GM20000 (cell line): ENCODE measurements at regions not wholly inside any gene's neighbourhood (a gene's known extent, or its start where the extent isn't known, plus 50 kb on each side); places are given as distances from the start of the nearest gene placed in this dataset.

Source experiments
- DNase-seq: peaks from one replicate; pipeline ENCODE4 v3.0.0; 2012; ENCODE audit warnings: low spot score
- TF ChIP-seq, protein P1 (sequence below): IDR thresholded peaks from 2 replicates; pipeline ENCODE4 v1.5.1; 2012; ENCODE audit warnings: mild to moderate bottlenecking, control low read depth; ENCODE audit errors: extremely low read depth, missing control alignments

DNA sequence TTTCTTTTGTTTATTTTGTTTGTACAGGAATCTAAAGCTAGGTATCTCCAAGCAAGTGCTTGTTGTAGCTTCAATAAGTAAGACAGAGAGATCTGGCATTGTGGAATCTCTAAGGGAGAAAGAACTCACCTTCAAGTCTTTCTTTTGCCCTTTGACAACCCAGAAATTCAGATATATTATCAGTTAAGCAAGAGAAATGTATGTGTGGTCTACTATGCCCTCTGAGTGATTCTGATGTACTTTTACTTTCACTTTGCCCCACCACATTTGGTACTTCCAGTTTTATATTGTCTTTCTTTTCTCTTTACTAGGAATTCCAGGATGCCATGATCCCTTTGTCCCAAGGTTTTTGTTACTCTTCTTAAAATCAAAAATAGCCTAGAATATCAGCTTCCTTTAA, 259.6 kb upstream of the PIK3C3 start:
- TF ChIP-seq, protein P1, sequence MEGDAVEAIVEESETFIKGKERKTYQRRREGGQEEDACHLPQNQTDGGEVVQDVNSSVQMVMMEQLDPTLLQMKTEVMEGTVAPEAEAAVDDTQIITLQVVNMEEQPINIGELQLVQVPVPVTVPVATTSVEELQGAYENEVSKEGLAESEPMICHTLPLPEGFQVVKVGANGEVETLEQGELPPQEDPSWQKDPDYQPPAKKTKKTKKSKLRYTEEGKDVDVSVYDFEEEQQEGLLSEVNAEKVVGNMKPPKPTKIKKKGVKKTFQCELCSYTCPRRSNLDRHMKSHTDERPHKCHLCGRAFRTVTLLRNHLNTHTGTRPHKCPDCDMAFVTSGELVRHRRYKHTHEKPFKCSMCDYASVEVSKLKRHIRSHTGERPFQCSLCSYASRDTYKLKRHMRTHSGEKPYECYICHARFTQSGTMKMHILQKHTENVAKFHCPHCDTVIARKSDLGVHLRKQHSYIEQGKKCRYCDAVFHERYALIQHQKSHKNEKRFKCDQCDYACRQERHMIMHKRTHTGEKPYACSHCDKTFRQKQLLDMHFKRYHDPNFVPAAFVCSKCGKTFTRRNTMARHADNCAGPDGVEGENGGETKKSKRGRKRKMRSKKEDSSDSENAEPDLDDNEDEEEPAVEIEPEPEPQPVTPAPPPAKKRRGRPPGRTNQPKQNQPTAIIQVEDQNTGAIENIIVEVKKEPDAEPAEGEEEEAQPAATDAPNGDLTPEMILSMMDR: no peak
- DNase-seq: no peak

DNA sequence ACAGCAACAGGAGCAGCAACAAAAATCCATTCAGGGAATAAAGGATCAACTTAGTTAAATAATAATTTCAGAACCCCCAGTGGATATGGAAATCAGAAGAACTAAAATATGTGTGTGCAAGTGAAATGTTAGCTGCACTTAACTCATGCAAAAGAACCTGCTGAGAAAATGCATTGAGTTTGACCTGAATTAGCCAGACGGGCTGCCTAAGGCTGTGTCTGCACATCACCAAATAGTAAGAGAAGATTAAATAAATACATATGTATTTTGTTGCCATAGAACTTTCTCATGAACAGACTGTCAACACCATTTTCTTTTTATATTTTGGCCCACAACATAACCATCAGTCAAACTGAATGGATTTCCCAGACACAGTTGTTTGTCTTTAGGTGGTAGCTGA, 262.0 kb upstream of the PIK3C3 start:
- TF ChIP-seq, protein P1: no peak
- no peak for DNase-seq

DNA sequence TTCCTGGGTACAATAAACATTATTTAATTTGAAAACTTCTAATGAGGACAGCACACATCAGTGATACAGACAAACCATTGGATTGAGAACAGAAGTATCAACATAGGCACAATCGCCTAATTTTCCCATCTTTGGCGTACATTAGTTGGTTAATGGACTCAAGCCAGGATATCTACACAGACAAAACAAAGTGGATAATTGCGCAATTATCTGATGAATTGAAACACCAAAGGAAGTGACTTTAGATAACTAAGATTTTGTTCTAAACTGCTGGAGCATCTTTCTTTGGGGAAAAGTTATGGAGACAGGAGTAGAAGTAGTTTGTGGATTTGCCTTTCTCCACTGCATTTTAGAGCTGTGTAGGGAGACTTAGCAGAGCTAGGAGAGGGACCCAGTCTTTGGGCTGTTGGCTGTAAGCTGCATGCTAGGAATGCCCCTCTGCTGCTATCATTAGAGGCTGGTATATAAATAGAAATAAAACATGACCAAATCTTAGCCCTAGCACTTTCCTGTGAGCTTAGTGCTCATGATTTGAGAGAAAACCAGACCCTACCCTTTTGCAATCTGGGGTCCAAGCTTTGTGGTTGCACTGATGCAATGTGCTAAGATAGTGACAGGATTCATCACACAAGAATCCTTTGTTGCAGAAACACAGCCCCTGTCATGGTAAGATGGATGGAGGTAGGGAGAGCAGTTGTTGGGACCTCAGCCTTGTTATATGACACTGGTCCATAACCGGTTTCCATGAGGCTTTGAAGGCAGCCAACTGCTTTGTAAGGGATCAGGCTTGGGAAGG, 264.5 kb upstream of the PIK3C3 start:
- DNase-seq: no peak

DNA sequence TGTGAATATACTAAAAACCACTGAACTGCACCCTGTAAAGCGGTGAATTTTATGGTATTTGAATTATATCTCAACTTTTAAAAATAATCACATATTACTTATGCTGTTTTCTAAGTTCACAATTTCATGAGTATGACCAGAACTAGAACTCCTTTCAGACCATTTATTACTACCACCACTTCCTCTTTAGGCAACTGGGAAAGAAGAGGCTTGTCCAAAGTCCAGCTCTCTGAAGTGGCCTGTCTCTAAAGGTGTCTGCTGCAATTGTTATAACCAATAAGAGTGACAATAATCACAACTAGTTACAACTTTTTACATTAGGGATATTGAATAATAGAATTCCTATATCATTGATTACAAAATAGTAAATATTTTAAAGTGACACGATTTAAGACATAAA, 267.9 kb upstream of the PIK3C3 start:
- TF ChIP-seq, protein P1: no peak
- no peak for DNase-seq

More for the DNA sequence above, 264.5 kb upstream of the PIK3C3 start:
- TF ChIP-seq, protein P1: no peak

DNA sequence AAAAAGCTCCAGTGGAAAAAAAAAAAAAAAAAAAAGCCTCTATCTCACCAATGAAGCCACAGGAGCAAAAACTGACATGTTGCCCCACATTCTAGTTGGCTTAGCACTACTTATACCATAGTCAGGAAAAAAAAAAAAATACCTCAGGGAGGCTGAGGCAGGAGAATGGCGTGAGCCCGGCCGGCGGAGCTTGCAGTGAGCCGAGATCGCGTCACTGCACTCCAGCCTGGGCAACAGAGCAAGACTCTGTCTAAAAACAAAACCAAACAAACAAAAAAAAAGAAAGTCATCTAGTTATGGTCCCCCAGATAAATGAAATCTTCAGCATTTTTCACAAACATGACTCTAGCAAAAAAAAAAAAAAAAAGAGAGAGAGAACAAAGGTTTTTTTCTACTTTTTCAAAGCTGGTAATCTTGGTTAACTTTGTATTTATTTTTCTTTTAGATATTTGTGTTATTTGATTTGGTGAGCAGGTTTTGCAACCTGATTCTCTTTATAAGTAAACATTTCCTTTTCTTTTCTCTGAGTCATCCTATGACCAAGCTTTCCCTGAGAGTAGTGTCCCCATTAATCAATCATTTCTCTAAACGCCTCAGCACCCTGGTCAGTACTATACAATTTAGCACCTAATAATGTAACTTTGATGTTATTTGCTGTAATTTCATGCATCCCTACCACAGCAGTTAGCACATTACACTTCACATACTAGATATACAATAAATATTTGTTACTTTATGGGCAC, 273.7 kb upstream of the PIK3C3 start:
- TF ChIP-seq, protein P1: no peak
- DNase-seq: no peak

DNA sequence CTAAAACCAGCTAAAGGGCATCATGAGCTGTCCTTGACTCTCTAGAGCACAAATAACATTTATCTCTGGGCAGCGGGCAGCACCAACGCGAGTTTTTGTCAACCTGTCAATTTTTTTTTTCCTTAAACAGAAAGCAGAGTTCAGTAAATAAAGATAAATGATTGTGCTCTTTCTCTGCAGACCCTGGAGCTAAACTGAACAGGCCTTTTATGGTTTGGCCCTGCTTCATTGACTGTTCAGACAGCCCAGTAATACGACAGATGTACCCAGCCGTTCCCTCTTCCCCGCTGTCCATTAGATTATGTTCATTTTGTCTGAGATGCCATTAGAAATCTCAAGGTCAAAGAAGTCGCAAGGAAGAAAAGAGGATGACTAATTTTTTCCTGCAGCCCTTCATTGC, 280.5 kb upstream of the PIK3C3 start:
- TF ChIP-seq, protein P1: no peak
- DNase-seq: no peak

DNA sequence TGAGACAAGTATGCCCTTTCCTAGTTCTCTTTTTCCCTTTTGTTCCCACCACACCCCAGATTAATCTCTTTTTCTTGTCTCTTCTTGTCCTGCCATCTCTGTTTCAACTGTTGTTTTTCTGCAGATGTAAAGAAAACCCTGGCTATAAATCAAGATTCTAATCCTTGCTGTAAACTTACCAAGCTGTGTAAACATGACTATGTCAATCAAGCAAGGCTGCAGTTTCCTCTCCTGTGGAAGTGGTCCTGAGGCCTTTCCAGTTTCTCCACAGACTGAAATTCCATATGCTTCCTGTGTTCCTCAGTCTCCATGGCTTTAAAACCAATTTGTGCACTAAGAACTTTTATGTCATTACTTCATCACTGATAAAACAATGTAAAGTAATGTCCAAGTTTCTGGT, 288.8 kb upstream of the PIK3C3 start:
- TF ChIP-seq, protein P1: no peak
- no peak for DNase-seq
